ENCODE measurements at regions not wholly inside any gene's neighbourhood (a gene's known extent, or its start where the extent isn't known, plus 50 kb on each side); places are given as distances from the start of the nearest gene placed in this dataset.

GRCh38 chr4:188197566-188197965 is 58.3 kb downstream of the TRIML1 start:
- Histone ChIP-seq H3K9me3 (ENCODE audit: control insufficient read depth, insufficient read depth, low read depth, low read length) (no peaks in the 10 kb centered on the region), H3K4me1 (ENCODE audit: control insufficient read depth, insufficient read depth, low read length) (peaks cover 19% of the 10 kb centered on the region), H3K27me3 (ENCODE audit: control insufficient read depth, insufficient read depth, low read length) (no peaks in the 10 kb centered on the region), H3K9ac (ENCODE audit: low read length) (no peak overlapping the region), H3K27ac (ENCODE audit: low read depth, low read length) (no peak overlapping the region), H3K4me3 (ENCODE audit: low read depth, low read length) (no peak overlapping the region), H3K36me3 (ENCODE audit: control insufficient read depth, insufficient read depth, low read length) (no peaks in the 10 kb centered on the region)

- peaks cover 19% of the 10 kb centered on the region for H3K4me1 ChIP-seq (ENCODE audit: control insufficient read depth, insufficient read depth, low read length)
- no peaks in the 10 kb centered on the region for H3K27me3 ChIP-seq (ENCODE audit: control insufficient read depth, insufficient read depth, low read length)
These were observed 59.9 kb downstream of the TRIML1 start for GRCh38 chr4:188198982-188199792.

GRCh38 chr4:188201851-188202250 is 62.6 kb downstream of the TRIML1 start:
- H3K36me3 ChIP-seq (ENCODE audit: control insufficient read depth, insufficient read depth, low read length): no peaks in the 10 kb centered on the region
- H3K4me3 ChIP-seq (ENCODE audit: low read depth, low read length): no peak overlapping the region
- H3K27me3 ChIP-seq (ENCODE audit: control insufficient read depth, insufficient read depth, low read length): no peaks in the 10 kb centered on the region
- H3K9ac ChIP-seq (ENCODE audit: low read length): no peak overlapping the region
- H3K9me3 ChIP-seq (ENCODE audit: control insufficient read depth, insufficient read depth, low read depth, low read length): no peaks in the 10 kb centered on the region
- H3K27ac ChIP-seq (ENCODE audit: low read depth, low read length): no peak overlapping the region
- H3K4me1 ChIP-seq (ENCODE audit: control insufficient read depth, insufficient read depth, low read length): peaks cover 10% of the 10 kb centered on the region

More at GRCh38 chr4:188198982-188199792, 59.9 kb downstream of the TRIML1 start:
- Histone ChIP-seq H3K9ac (ENCODE audit: low read length) (no peak overlapping the region), H3K9me3 (ENCODE audit: control insufficient read depth, insufficient read depth, low read depth, low read length) (no peaks in the 10 kb centered on the region), H3K36me3 (ENCODE audit: control insufficient read depth, insufficient read depth, low read length) (no peaks in the 10 kb centered on the region), H3K27ac (ENCODE audit: low read depth, low read length) (0 out of 2 replicates have a peak overlapping the region, but pooled peaks have one; percentile 9), H3K4me3 (ENCODE audit: low read depth, low read length) (no peak overlapping the region)

- H3K27me3 ChIP-seq (ENCODE audit: control insufficient read depth, insufficient read depth, low read length): no peaks in the 10 kb centered on the region
- no peaks in the 10 kb centered on the region for H3K4me1 ChIP-seq (ENCODE audit: control insufficient read depth, insufficient read depth, low read length)
- no peaks in the 10 kb centered on the region for H3K9me3 ChIP-seq (ENCODE audit: control insufficient read depth, insufficient read depth, low read depth, low read length)
- H3K27ac ChIP-seq (ENCODE audit: low read depth, low read length): no peak overlapping the region
- no peaks in the 10 kb centered on the region for H3K36me3 ChIP-seq (ENCODE audit: control insufficient read depth, insufficient read depth, low read length)
- no peak overlapping the region for H3K4me3 ChIP-seq (ENCODE audit: low read depth, low read length)
- no peak overlapping the region for H3K9ac ChIP-seq (ENCODE audit: low read length)
These were observed 67.5 kb downstream of the TRIML1 start for GRCh38 chr4:188206783-188207182.

- no peak overlapping the region for H3K9ac ChIP-seq (ENCODE audit: low read length)
- H3K27me3 ChIP-seq (ENCODE audit: control insufficient read depth, insufficient read depth, low read length): no peaks in the 10 kb centered on the region
- H3K4me3 ChIP-seq (ENCODE audit: low read depth, low read length): no peak overlapping the region
- no peaks in the 10 kb centered on the region for H3K36me3 ChIP-seq (ENCODE audit: control insufficient read depth, insufficient read depth, low read length)
- H3K27ac ChIP-seq (ENCODE audit: low read depth, low read length): no peak overlapping the region
- no peaks in the 10 kb centered on the region; the same call in 1 of the 2 replicates for H3K4me1 ChIP-seq (ENCODE audit: control insufficient read depth, insufficient read depth, low read length)
- 0 out of 2 replicates have a peak, but pooled peaks cover 2% of the 10 kb centered on the region for H3K9me3 ChIP-seq (ENCODE audit: control insufficient read depth, insufficient read depth, low read depth, low read length)
These were observed 75.6 kb downstream of the TRIML1 start for GRCh38 chr4:188214861-188215260.

- 0 out of 2 replicates have a peak, but pooled peaks cover 2% of the 10 kb centered on the region for H3K9me3 ChIP-seq (ENCODE audit: control insufficient read depth, insufficient read depth, low read depth, low read length)
- H3K9ac ChIP-seq (ENCODE audit: low read length): no peak overlapping the region
- no peaks in the 10 kb centered on the region; the same call in 1 of the 2 replicates for H3K4me1 ChIP-seq (ENCODE audit: control insufficient read depth, insufficient read depth, low read length)
- H3K4me3 ChIP-seq (ENCODE audit: low read depth, low read length): peak overlapping the region; percentile 26; the same call in 1 of the 2 replicates
- H3K36me3 ChIP-seq (ENCODE audit: control insufficient read depth, insufficient read depth, low read length): no peaks in the 10 kb centered on the region
- no peak overlapping the region for H3K27ac ChIP-seq (ENCODE audit: low read depth, low read length)
- H3K27me3 ChIP-seq (ENCODE audit: control insufficient read depth, insufficient read depth, low read length): no peaks in the 10 kb centered on the region
These were observed 79.2 kb downstream of the TRIML1 start for GRCh38 chr4:188218392-188218791.

- no peaks in the 10 kb centered on the region; the same call in 1 of the 2 replicates for H3K4me1 ChIP-seq (ENCODE audit: control insufficient read depth, insufficient read depth, low read length)
- no peaks in the 10 kb centered on the region for H3K27me3 ChIP-seq (ENCODE audit: control insufficient read depth, insufficient read depth, low read length)
- H3K9me3 ChIP-seq (ENCODE audit: control insufficient read depth, insufficient read depth, low read depth, low read length): 0 out of 2 replicates have a peak, but pooled peaks cover 2% of the 10 kb centered on the region
- H3K9ac ChIP-seq (ENCODE audit: low read length): no peak overlapping the region
- H3K36me3 ChIP-seq (ENCODE audit: control insufficient read depth, insufficient read depth, low read length): no peaks in the 10 kb centered on the region
- H3K27ac ChIP-seq (ENCODE audit: low read depth, low read length): no peak overlapping the region
- no peak overlapping the region for H3K4me3 ChIP-seq (ENCODE audit: low read depth, low read length)
These were observed 80.8 kb downstream of the TRIML1 start for GRCh38 chr4:188220006-188220405.

GRCh38 chr4:188221090-188221489 is 81.8 kb downstream of the TRIML1 start:
- H3K27me3 ChIP-seq (ENCODE audit: control insufficient read depth, insufficient read depth, low read length): no peaks in the 10 kb centered on the region
- H3K27ac ChIP-seq (ENCODE audit: low read depth, low read length): no peak overlapping the region
- 0 out of 2 replicates have a peak, but pooled peaks cover 2% of the 10 kb centered on the region for H3K9me3 ChIP-seq (ENCODE audit: control insufficient read depth, insufficient read depth, low read depth, low read length)
- H3K36me3 ChIP-seq (ENCODE audit: control insufficient read depth, insufficient read depth, low read length): no peaks in the 10 kb centered on the region
- no peak overlapping the region for H3K9ac ChIP-seq (ENCODE audit: low read length)
- H3K4me3 ChIP-seq (ENCODE audit: low read depth, low read length): no peak overlapping the region
- no peaks in the 10 kb centered on the region; the same call in 1 of the 2 replicates for H3K4me1 ChIP-seq (ENCODE audit: control insufficient read depth, insufficient read depth, low read length)

- Histone ChIP-seq H3K27ac (ENCODE audit: low read depth, low read length) (no peak overlapping the region), H3K36me3 (ENCODE audit: control insufficient read depth, insufficient read depth, low read length) (no peaks in the 10 kb centered on the region), H3K27me3 (ENCODE audit: control insufficient read depth, insufficient read depth, low read length) (no peaks in the 10 kb centered on the region)
These were observed 89.0 kb downstream of the TRIML1 start for GRCh38 chr4:188228279-188228678.

GRCh38 chr4:188232428-188232827 is 93.2 kb downstream of the TRIML1 start:
- Histone ChIP-seq H3K9ac (ENCODE audit: low read length) (no peak overlapping the region), H3K36me3 (ENCODE audit: control insufficient read depth, insufficient read depth, low read length) (no peaks in the 10 kb centered on the region), H3K9me3 (ENCODE audit: control insufficient read depth, insufficient read depth, low read depth, low read length) (no peaks in the 10 kb centered on the region), H3K4me3 (ENCODE audit: low read depth, low read length) (no peak overlapping the region), H3K27ac (ENCODE audit: low read depth, low read length) (no peak overlapping the region), H3K27me3 (ENCODE audit: control insufficient read depth, insufficient read depth, low read length) (no peaks in the 10 kb centered on the region), H3K4me1 (ENCODE audit: control insufficient read depth, insufficient read depth, low read length) (no peaks in the 10 kb centered on the region)

More at GRCh38 chr4:188228279-188228678, 89.0 kb downstream of the TRIML1 start:
- no peak overlapping the region for H3K4me3 ChIP-seq (ENCODE audit: low read depth, low read length)
- H3K9ac ChIP-seq (ENCODE audit: low read length): no peak overlapping the region
- H3K4me1 ChIP-seq (ENCODE audit: control insufficient read depth, insufficient read depth, low read length): no peaks in the 10 kb centered on the region
- no peaks in the 10 kb centered on the region for H3K9me3 ChIP-seq (ENCODE audit: control insufficient read depth, insufficient read depth, low read depth, low read length)

GRCh38 chr4:188242041-188242440 is 102.8 kb downstream of the TRIML1 start:
- Histone ChIP-seq H3K27ac (ENCODE audit: low read depth, low read length) (no peak overlapping the region), H3K36me3 (ENCODE audit: control insufficient read depth, insufficient read depth, low read length) (no peaks in the 10 kb centered on the region), H3K9ac (ENCODE audit: low read length) (no peak overlapping the region), H3K9me3 (ENCODE audit: control insufficient read depth, insufficient read depth, low read depth, low read length) (no peaks in the 10 kb centered on the region), H3K4me1 (ENCODE audit: control insufficient read depth, insufficient read depth, low read length) (no peaks in the 10 kb centered on the region), H3K4me3 (ENCODE audit: low read depth, low read length) (no peak overlapping the region), H3K27me3 (ENCODE audit: control insufficient read depth, insufficient read depth, low read length) (no peaks in the 10 kb centered on the region)
